Keratinocyte (primary cell): ENCODE measurements at regions not wholly inside any gene's neighbourhood (a gene's known extent, or its start where the extent isn't known, plus 50 kb on each side); places are given as distances from the start of the nearest gene placed in this dataset.

Experiments used
- EZH2 ChIP-seq: IDR thresholded peaks from one replicate; pipeline ENCODE4 v1.6.1; 2012; ENCODE audit warnings: inconsistent platforms, mild to moderate bottlenecking, low read length, moderate library complexity
- TF ChIP-seq, protein P1 (sequence below), 3 experiments: IDR thresholded peaks in 1 of 3; conservative IDR thresholded peaks in 1 of 3; optimal IDR thresholded peaks in 1 of 3; 2 replicates in 2 of 3; 3 replicates in 1 of 3; pipeline versions ENCODE3 to v1.5.1; 2011; ENCODE audit warnings: low read length in 3 of 3, mild to moderate bottlenecking in 3 of 3, moderate library complexity in 2 of 3, control low read depth in 1 of 3, inconsistent platforms in 1 of 3; ENCODE audit not compliant: insufficient read depth in 2 of 3; ENCODE audit errors: extremely low read depth in 1 of 3

DNA sequence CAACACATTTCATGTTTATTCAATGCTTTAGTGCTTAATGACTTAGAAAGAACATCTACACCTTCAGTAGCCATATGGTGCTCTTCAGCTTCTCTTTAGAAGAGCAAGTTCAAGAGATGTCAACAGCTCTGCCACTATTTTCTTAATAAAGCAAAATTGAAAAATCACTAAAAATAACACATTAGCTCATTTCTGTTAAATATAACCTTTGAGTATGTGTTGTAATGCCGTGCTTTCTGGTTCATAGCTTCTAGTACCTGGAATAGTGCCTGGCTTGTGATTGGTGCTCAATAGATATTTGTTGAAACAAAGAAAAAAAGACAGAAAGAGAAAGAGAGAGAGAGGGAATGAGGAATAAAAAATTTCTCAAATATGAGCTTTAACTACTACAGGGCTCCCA is 349.8 kb upstream of the SPRED2 start:
- TF ChIP-seq, protein P1, sequence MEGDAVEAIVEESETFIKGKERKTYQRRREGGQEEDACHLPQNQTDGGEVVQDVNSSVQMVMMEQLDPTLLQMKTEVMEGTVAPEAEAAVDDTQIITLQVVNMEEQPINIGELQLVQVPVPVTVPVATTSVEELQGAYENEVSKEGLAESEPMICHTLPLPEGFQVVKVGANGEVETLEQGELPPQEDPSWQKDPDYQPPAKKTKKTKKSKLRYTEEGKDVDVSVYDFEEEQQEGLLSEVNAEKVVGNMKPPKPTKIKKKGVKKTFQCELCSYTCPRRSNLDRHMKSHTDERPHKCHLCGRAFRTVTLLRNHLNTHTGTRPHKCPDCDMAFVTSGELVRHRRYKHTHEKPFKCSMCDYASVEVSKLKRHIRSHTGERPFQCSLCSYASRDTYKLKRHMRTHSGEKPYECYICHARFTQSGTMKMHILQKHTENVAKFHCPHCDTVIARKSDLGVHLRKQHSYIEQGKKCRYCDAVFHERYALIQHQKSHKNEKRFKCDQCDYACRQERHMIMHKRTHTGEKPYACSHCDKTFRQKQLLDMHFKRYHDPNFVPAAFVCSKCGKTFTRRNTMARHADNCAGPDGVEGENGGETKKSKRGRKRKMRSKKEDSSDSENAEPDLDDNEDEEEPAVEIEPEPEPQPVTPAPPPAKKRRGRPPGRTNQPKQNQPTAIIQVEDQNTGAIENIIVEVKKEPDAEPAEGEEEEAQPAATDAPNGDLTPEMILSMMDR (optimal IDR thresholded peaks at IDR 0.05 in 1 of 3, IDR thresholded peaks at IDR 0.05 in 1 of 3, conservative IDR thresholded peaks at IDR 0.05 in 1 of 3; ENCODE audit: extremely low read depth in 1 of 3, insufficient read depth in 2 of 3, low read length in 3 of 3): no peak
- no peak for TF ChIP-seq EZH2
